A673 (cell line): ENCODE measurements at regions not wholly inside any gene's neighbourhood (a gene's known extent, or its start where the extent isn't known, plus 50 kb on each side); places are given as distances from the start of the nearest gene placed in this dataset.

Experiments used
- CTCF ChIP-seq: fragments of 300-800, 200-600 bp; sonication (generic); conservative IDR thresholded peaks from 2 replicates; pipeline ENCODE4 v1.5.1; 2017; ENCODE audit warnings: low read depth, mild to moderate bottlenecking, antibody characterized with exemption, low read length, moderate library complexity, mixed read lengths
- EZH2 ChIP-seq: fragments of 200-600 bp; sonication (generic); IDR thresholded peaks from 2 replicates; pipeline ENCODE4 v1.6.1; 2017; ENCODE audit warnings: borderline replicate concordance, low read depth, mild to moderate bottlenecking, mixed read lengths, antibody characterized with exemption, low read length; ENCODE audit not compliant: poor library complexity, severe bottlenecking

GRCh38 chr5:125109816-125110215 is 363.4 kb upstream of the ZNF608 start:
- no peak for TF ChIP-seq EZH2
- no peak for TF ChIP-seq CTCF
